ENCODE measurements at regions not wholly inside any gene's neighbourhood (a gene's known extent, or its start where the extent isn't known, plus 50 kb on each side); places are given as distances from the start of the nearest gene placed in this dataset.

DNA sequence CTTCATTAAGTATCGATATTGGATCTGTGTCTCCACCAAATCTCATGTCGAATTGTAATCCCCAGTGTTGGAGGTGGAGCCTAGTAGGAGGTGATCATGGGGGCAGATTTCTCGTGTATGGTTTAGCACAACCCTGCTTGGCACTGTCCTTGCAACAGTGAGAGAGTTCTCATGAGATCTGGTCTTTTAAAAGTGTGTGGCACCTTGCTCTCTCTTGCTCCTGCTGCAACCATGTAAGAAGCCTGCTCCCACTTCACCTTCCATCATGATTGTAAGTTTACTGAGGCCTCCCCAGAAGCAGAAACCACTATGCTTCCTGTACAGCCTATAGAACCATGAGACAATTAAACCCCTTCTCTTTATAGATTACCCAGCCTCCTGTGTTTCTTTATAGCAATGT, 424.4 kb downstream of the NPHP4 start:
- DNase-seq (ENCODE audit: low spot score) (no peak), ATAC-seq (ENCODE audit: low FRiP score) (no peak)
- TF ChIP-seq, protein P1, sequence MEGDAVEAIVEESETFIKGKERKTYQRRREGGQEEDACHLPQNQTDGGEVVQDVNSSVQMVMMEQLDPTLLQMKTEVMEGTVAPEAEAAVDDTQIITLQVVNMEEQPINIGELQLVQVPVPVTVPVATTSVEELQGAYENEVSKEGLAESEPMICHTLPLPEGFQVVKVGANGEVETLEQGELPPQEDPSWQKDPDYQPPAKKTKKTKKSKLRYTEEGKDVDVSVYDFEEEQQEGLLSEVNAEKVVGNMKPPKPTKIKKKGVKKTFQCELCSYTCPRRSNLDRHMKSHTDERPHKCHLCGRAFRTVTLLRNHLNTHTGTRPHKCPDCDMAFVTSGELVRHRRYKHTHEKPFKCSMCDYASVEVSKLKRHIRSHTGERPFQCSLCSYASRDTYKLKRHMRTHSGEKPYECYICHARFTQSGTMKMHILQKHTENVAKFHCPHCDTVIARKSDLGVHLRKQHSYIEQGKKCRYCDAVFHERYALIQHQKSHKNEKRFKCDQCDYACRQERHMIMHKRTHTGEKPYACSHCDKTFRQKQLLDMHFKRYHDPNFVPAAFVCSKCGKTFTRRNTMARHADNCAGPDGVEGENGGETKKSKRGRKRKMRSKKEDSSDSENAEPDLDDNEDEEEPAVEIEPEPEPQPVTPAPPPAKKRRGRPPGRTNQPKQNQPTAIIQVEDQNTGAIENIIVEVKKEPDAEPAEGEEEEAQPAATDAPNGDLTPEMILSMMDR (IDR thresholded peaks at IDR 0.05), result no peak

DNA sequence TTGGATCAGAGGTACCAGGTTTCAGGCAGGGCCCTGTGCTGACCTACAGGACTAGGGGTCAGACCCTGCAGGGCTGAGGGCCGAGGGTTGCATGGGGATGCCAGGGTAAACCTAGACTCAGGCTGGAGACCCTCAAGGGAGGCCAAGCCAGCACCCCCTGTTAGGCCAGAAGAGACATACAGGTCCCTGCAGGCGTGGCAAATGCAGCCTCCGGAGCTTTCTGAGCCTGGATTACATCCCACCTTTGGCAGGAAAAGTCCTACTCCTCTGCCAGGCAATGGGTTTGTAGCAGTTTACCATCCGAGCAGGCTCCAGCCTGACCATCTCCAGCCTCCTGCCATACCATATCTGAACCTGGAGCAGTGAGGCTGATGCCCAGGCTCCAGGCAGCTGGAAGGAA, 425.3 kb downstream of the NPHP4 start:
- DNase-seq (ENCODE audit: low spot score) (no peak), ATAC-seq (ENCODE audit: low FRiP score) (no peak)
- TF ChIP-seq, protein P1 (IDR thresholded peaks at IDR 0.05), result no peak

DNA sequence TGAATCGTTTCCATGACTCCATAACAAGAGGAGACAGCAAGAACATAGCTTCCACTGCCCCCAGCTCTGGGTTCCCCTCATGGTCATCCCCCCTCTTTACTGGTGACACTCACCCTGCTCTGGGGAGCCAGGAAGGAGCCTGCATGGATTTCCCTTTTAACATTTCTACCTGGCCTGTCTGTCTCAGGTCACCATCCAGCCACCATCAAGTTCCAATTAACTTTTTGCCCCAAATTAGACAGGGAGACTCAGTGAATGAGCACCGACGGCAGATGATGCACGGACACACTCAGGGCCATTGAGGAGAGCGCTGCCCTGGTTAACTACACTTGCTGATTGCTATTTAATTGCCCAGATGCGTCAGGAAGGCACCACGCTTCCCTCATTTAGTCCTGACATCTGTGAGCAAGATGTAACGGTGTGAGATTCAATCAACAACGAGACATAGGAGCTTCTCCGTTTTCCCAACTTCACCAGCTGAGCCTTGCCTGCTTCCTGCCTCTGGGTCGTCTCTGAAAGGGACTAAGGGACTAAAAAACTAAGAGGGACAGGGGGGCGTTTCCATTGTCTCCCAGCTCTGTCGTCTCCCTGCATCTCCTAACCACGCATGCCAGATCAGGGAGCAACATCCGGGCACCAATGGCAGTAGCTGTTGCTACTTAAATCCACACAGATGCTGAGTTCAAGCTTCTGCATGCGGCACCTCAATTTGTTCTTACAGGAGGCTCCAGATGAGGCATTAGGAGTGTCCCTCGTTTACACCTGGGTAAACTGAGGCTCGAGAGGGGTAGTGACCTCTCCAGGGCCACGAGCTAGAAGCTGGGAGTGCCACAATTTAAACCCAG, 426.7 kb downstream of the NPHP4 start:
- no peak for DNase-seq (ENCODE audit: low spot score)
- TF ChIP-seq, protein P1 (IDR thresholded peaks at IDR 0.05), result no peak
- ATAC-seq (ENCODE audit: low FRiP score), result no peak

DNA sequence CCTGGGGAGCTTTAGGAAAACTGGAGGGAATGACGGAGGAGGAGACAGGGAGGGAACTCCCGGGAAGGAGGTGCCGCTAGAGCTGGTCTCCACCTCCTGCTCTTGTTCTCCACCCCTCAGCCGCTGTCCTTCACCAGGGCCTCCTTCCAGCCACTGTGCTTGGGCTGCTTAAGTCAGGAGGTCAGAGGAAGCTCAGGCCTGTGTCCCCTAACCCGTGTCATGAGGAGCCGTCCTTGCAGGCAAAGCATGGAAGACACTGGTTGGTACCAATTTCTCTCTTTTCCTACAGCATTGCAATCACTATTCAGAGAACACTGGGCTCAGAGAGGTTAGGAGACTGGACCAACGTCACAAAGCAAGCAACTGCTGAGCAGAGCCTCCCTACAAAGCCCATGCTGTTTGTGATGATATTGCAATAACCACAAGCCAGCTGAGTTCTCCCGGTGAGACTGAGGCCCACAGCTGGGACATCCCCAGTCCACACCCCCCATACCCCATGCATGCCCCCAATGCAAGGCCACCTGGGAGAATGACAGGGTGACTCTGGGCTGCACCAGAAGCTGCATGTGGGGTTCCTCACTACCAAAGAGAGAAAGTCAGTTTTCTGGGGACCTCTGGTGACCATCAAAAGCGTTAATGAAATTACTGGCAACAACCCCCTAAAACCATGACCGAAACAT, 427.5 kb downstream of the NPHP4 start:
- TF ChIP-seq, protein P1 (IDR thresholded peaks at IDR 0.05), result no peak
- DNase-seq (ENCODE audit: low spot score) (no peak), ATAC-seq (ENCODE audit: low FRiP score) (no peak)

DNA sequence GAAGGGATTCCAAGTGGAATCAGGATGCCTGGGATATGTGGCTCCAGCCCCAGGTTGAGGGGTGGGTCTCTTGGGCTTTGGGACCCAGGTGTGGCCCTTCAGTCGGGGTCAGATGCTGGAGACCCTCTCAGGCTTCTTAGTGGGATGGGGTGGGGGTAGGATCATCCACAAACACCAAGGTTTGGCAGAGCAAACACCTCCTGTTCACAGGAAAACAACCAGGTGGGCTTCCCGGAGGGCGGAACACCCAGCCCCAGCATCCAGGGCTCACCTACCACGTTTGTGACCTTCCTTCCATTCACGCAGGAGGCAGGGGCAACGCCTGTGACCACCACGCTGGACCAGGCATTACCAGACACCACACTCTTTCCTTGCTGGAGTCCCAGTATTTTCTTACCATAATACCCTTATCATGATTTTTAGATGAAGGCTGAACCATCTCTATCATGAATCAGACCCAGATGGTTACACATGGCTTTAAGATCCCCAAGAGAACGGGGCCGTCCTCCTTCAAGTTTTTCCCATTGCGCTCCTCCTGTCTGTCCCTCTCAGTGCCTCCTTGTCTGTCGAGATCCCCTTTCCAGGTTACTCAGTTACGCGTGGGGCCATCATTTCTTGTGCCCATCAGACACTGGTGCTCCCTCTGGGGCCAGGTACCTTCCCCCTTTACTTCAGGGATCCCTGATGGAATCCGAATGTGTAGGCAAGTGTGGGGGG, 428.2 kb downstream of the NPHP4 start:
- DNase-seq (ENCODE audit: low spot score), result no peak
- ATAC-seq (ENCODE audit: low FRiP score), result no peak
- TF ChIP-seq, protein P1 (IDR thresholded peaks at IDR 0.05), result no peak

DNA sequence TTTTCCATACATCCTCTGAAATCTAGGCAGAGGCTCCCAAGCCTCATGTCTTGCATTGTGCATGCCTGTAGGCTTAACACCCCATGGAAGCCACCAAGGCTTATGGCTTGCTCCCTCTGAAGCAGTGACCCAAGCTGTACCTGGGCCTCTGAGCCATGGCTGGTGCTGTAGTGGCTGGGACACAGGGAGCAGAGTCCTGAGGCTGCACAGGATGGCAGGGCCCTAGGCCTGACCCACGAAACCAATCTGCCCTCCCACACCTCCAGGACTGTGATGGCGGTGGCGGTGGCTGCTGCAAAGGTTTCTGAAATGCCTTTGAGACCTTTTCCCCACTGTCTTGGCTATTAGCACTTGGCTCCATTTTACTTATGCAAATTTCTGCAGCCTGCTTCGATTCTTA, 429.5 kb downstream of the NPHP4 start:
- TF ChIP-seq, protein P1 (IDR thresholded peaks at IDR 0.05), result no peak
- ATAC-seq (ENCODE audit: low FRiP score), result no peak
- DNase-seq (ENCODE audit: low spot score), result no peak

Data from omental fat pad (tissue), 3 donors.